WTC11 (cell line): ENCODE measurements at regions not wholly inside any gene's neighbourhood (a gene's known extent, or its start where the extent isn't known, plus 50 kb on each side); places are given as distances from the start of the nearest gene placed in this dataset.

Experiments
- ATAC-seq: fragments of 200-7000 bp; cut with Tn5 transposase; 2 replicates; pipeline ENCODE4 v1.10.0; 2021; ENCODE audit warnings: mild to moderate bottlenecking, moderate library complexity
- CTCF ChIA-PET: fragments of 300-600 bp; sonication (Branson Sonifier 250); formaldehyde crosslinking; loops from one replicate; lab custom pipeline; 2021; ENCODE audit warnings: antibody characterized with exemption; lab: Charles Lee
- POLR2A ChIA-PET: fragments of 350-600 bp; sonication (Branson Sonifier 250); formaldehyde crosslinking; loops from one replicate; lab custom pipeline; 2021; ENCODE audit warnings: antibody characterized with exemption; lab: Charles Lee
- DNase-seq: peaks from one replicate; pipeline ENCODE4 v3.0.0; 2021; ENCODE audit warnings: low spot score
- H3K27ac Mint-ChIP-seq: 2 replicates; pipeline ENCODE4 v1.8.0; 2021; ENCODE audit warnings: mixed read lengths
- H3K27me3 Mint-ChIP-seq: 2 replicates; pipeline ENCODE4 v1.8.0; 2021; ENCODE audit warnings: low read depth, mild to moderate bottlenecking, moderate library complexity, mixed read lengths
- H3K36me3 Mint-ChIP-seq: 2 replicates; pipeline ENCODE4 v1.8.0; 2021; ENCODE audit warnings: mixed read lengths
- H3K4me1 Mint-ChIP-seq: 2 replicates; pipeline ENCODE4 v1.8.0; 2022; ENCODE audit warnings: mixed read lengths
- H3K4me3 Mint-ChIP-seq: 2 replicates; pipeline ENCODE4 v1.8.0; 2021; ENCODE audit warnings: mild to moderate bottlenecking, moderate library complexity, mixed read lengths
- H3K9me3 Mint-ChIP-seq: 2 replicates; pipeline ENCODE4 v1.8.0; 2021; ENCODE audit warnings: mixed read lengths
- ATF1 ChIP-seq: sonication (generic); formaldehyde crosslinking; IDR thresholded peaks from 2 replicates; pipeline ENCODE4 v1.8.1; 2023; ENCODE audit warnings: mild to moderate bottlenecking, moderate library complexity, missing genetic modification reagents
- ESRRA ChIP-seq: sonication (generic); formaldehyde crosslinking; IDR thresholded peaks from 2 replicates; pipeline ENCODE4 v1.8.1; 2022; ENCODE audit warnings: mild to moderate bottlenecking, missing genetic modification reagents, borderline replicate concordance
- FOXK1 ChIP-seq: sonication (generic); formaldehyde crosslinking; IDR thresholded peaks from 2 replicates; pipeline ENCODE4 v1.8.0; 2022; ENCODE audit warnings: mild to moderate bottlenecking, moderate library complexity, missing genetic modification reagents
- JUN ChIP-seq: sonication (generic); formaldehyde crosslinking; IDR thresholded peaks from 2 replicates; pipeline ENCODE4 v1.8.0; 2023; ENCODE audit warnings: mild to moderate bottlenecking, missing genetic modification reagents
- MYBL2 ChIP-seq: sonication (generic); formaldehyde crosslinking; IDR thresholded peaks from 2 replicates; pipeline ENCODE4 v1.8.1; 2023; ENCODE audit warnings: mild to moderate bottlenecking, moderate library complexity, missing genetic modification reagents
- NFATC4 ChIP-seq: fragments of 250-450 bp; sonication (Bioruptor Pico); IDR thresholded peaks from 2 replicates; pipeline ENCODE4 v1.9.0; 2021; ENCODE audit warnings: mild to moderate bottlenecking
- NR2C2 ChIP-seq: sonication (generic); formaldehyde crosslinking; IDR thresholded peaks from 2 replicates; pipeline ENCODE4 v1.8.0; 2022; ENCODE audit warnings: mild to moderate bottlenecking, missing genetic modification reagents
- PRRX2 ChIP-seq: fragments of 250-450 bp; sonication (Bioruptor Pico); IDR thresholded peaks from 2 replicates; pipeline ENCODE4 v1.8.0; 2021; ENCODE audit warnings: mild to moderate bottlenecking
- RELA ChIP-seq: sonication (generic); formaldehyde crosslinking; IDR thresholded peaks from 2 replicates; pipeline ENCODE4 v1.8.1; 2022; ENCODE audit warnings: missing genetic modification reagents, mild to moderate bottlenecking, borderline replicate concordance
- SMAD3 ChIP-seq: sonication (generic); formaldehyde crosslinking; IDR thresholded peaks from 2 replicates; pipeline ENCODE4 v1.8.0; 2022; ENCODE audit warnings: missing genetic modification reagents, mild to moderate bottlenecking, borderline replicate concordance
- ZNF138 ChIP-seq: sonication (generic); formaldehyde crosslinking; conservative IDR thresholded peaks from 2 replicates; pipeline ENCODE4 v1.8.1; 2022; ENCODE audit warnings: mild to moderate bottlenecking, moderate library complexity, missing genetic modification reagents
- ZNF263 ChIP-seq: sonication (generic); formaldehyde crosslinking; IDR thresholded peaks from 2 replicates; pipeline ENCODE4 v1.8.1; 2022; ENCODE audit warnings: low read depth, mild to moderate bottlenecking, moderate library complexity, missing genetic modification reagents
- ZNF317 ChIP-seq: sonication (generic); formaldehyde crosslinking; IDR thresholded peaks from 2 replicates; pipeline ENCODE4 v1.8.1; 2023; ENCODE audit warnings: low read depth, mild to moderate bottlenecking, moderate library complexity, missing genetic modification reagents, borderline replicate concordance
- ZNF396 ChIP-seq: fragments of 250-450 bp; sonication (Bioruptor Pico); IDR thresholded peaks from 2 replicates; pipeline ENCODE4 v1.8.0; 2021; ENCODE audit warnings: mild to moderate bottlenecking, moderate library complexity, borderline replicate concordance
- TF ChIP-seq, protein P1 (sequence below): sonication (generic); formaldehyde crosslinking; IDR thresholded peaks from 2 replicates; pipeline ENCODE4 v1.8.1; 2022; ENCODE audit warnings: low read depth, mild to moderate bottlenecking, moderate library complexity, missing genetic modification reagents, borderline replicate concordance
- TF ChIP-seq, protein P2 (sequence below): sonication (generic); formaldehyde crosslinking; IDR thresholded peaks from 2 replicates; pipeline ENCODE4 v1.8.0; 2022; ENCODE audit warnings: mild to moderate bottlenecking, missing genetic modification reagents
- TF ChIP-seq, protein P3 (sequence below): fragments of 250-450 bp; sonication (Bioruptor Pico); IDR thresholded peaks from 2 replicates; pipeline ENCODE4 v2.1.2; 2022; ENCODE audit warnings: mild to moderate bottlenecking, moderate library complexity
- TF ChIP-seq, protein P4 (sequence below): sonication (generic); formaldehyde crosslinking; IDR thresholded peaks from 2 replicates; pipeline ENCODE4 v1.8.1; 2023; ENCODE audit warnings: mild to moderate bottlenecking, missing genetic modification reagents, moderate library complexity
- TF ChIP-seq, protein P5 (sequence below): fragments of 250-450 bp; sonication (Bioruptor Pico); IDR thresholded peaks from 2 replicates; pipeline ENCODE4 v1.9.0; 2021; ENCODE audit warnings: mild to moderate bottlenecking
- TF ChIP-seq, protein P6 (sequence below): sonication (generic); formaldehyde crosslinking; IDR thresholded peaks from 2 replicates; pipeline ENCODE4 v1.8.1; 2023; ENCODE audit warnings: mild to moderate bottlenecking, missing genetic modification reagents
- TF ChIP-seq, protein P7 (sequence below): fragments of 250-450 bp; sonication (Bioruptor Pico); IDR thresholded peaks from 2 replicates; pipeline ENCODE4 v1.8.0; 2021; ENCODE audit warnings: mild to moderate bottlenecking
- TF ChIP-seq, protein P8 (sequence below): sonication (generic); formaldehyde crosslinking; IDR thresholded peaks from 2 replicates; pipeline ENCODE4 v1.8.1; 2023; ENCODE audit warnings: mild to moderate bottlenecking, missing genetic modification reagents, moderate library complexity

DNA sequence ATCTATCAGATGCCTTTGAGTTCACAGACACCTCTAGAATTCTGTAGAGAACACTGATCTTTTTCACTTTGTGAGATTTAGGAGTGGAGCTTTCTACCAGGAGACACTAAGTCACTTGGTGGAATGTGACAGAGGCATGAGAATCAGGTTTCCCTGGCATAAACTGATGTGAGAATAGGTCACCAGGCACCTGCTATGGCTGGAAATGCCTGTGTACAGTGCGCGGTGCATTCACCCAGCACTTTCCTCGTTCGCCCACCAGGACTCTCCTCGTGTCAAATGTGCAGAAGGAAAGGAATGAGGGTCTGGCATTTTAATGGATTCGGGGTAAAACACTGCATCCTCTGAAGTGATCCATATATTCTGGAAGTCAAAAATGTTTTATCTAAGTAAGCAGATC, 281.8 kb upstream of the TUT7 start (continued):
- TF ChIP-seq, protein P1, sequence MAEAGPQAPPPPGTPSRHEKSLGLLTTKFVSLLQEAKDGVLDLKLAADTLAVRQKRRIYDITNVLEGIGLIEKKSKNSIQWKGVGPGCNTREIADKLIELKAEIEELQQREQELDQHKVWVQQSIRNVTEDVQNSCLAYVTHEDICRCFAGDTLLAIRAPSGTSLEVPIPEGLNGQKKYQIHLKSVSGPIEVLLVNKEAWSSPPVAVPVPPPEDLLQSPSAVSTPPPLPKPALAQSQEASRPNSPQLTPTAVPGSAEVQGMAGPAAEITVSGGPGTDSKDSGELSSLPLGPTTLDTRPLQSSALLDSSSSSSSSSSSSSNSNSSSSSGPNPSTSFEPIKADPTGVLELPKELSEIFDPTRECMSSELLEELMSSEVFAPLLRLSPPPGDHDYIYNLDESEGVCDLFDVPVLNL (CRISPR knock-in tag): no peak
- TF ChIP-seq, protein P2, sequence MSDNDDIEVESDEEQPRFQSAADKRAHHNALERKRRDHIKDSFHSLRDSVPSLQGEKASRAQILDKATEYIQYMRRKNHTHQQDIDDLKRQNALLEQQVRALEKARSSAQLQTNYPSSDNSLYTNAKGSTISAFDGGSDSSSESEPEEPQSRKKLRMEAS (CRISPR knock-in tag): no peak

DNA sequence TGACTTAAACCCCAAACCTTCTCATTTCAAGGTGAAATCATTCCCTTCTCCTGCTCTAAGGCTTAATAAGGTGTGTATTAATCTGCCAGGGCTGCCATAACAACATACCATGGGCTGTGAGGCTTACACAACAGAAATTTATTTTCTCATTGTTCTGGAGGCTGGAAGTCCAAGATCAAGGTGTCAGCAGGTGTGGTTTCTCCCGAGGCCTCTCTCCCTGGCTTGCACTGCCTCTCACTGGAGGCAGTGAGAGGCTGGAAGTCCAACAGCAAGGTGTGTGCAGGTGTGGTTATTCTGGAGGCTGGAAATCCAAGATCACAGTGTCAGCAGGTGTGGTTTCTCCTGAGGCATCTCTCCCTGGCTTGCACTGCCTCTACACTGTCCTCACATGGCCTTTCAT, 280.3 kb upstream of the TUT7 start:
- DNase-seq (no peak), ATAC-seq (no peak)
- Mint-ChIP-seq H3K4me1 (peaks cover 11% of the 10 kb centered on the region), H3K9me3 (peaks cover 12% of the 10 kb centered on the region), H3K27me3 (no peaks in the 10 kb centered on the region; the same call in 1 of the 2 replicates), H3K27ac (no peak overlapping the region), H3K36me3 (no peaks in the 10 kb centered on the region), H3K4me3 (no peak overlapping the region)
- ChIA-PET CTCF (no interaction called here), POLR2A (no interaction called here)
- TF ChIP-seq ZNF263: no peak
- no peak for TF ChIP-seq RELA
- TF ChIP-seq, protein P2 (CRISPR knock-in tag): no peak
- TF ChIP-seq, protein P3, sequence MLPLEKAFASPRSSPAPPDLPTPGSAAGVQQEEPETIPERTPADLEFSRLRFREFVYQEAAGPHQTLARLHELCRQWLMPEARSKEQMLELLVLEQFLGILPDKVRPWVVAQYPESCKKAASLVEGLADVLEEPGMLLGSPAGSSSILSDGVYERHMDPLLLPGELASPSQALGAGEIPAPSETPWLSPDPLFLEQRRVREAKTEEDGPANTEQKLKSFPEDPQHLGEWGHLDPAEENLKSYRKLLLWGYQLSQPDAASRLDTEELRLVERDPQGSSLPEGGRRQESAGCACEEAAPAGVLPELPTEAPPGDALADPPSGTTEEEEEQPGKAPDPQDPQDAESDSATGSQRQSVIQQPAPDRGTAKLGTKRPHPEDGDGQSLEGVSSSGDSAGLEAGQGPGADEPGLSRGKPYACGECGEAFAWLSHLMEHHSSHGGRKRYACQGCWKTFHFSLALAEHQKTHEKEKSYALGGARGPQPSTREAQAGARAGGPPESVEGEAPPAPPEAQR: no peak
- TF ChIP-seq ZNF396 (CRISPR knock-in tag): no peak
- no peak for TF ChIP-seq MYBL2 (CRISPR knock-in tag)
- no peak for TF ChIP-seq ESRRA (CRISPR knock-in tag)
- TF ChIP-seq ZNF317 (CRISPR knock-in tag): no peak

DNA sequence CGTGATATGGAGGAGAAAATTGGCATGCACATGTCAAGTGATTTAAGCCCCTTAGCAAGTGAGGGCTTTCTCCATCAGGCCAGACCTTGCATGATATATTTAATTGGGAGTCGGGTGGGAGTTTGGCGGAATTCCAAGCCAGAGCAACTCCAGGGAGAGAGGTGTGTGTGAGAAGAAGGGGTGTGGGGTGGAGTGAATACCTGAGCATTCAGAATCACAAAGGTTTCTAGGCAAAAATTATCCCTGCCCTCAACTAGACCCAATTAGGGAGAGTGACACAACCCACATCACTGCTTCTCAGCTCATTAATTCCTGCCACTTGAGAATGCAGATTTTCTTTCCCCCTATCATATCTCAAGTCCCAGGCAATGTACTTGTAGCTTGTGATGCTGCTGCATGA, 279.7 kb upstream of the TUT7 start:
- H3K27ac Mint-ChIP-seq: no peak overlapping the region
- peaks cover 11% of the 10 kb centered on the region for H3K4me1 Mint-ChIP-seq
- no peak for ATAC-seq
- ChIA-PET POLR2A (no interaction called here), CTCF (no interaction called here)
- no peak for DNase-seq
- no peaks in the 10 kb centered on the region; the same call in 1 of the 2 replicates for H3K27me3 Mint-ChIP-seq
- no peaks in the 10 kb centered on the region for H3K36me3 Mint-ChIP-seq
- peaks cover 12% of the 10 kb centered on the region for H3K9me3 Mint-ChIP-seq
- no peak overlapping the region for H3K4me3 Mint-ChIP-seq
- TF ChIP-seq PRRX2 (CRISPR knock-in tag) (no peak), ATF1 (CRISPR knock-in tag) (no peak), SMAD3 (CRISPR knock-in tag) (no peak), MYBL2 (CRISPR knock-in tag) (no peak), JUN (no peak), ZNF396 (CRISPR knock-in tag) (no peak), ZNF138 (no peak), NR2C2 (no peak), NFATC4 (CRISPR knock-in tag) (no peak), FOXK1 (CRISPR knock-in tag) (no peak)
- TF ChIP-seq, protein P4, sequence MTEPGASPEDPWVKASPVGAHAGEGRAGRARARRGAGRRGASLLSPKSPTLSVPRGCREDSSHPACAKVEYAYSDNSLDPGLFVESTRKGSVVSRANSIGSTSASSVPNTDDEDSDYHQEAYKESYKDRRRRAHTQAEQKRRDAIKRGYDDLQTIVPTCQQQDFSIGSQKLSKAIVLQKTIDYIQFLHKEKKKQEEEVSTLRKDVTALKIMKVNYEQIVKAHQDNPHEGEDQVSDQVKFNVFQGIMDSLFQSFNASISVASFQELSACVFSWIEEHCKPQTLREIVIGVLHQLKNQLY (CRISPR knock-in tag): no peak
- TF ChIP-seq, protein P5, sequence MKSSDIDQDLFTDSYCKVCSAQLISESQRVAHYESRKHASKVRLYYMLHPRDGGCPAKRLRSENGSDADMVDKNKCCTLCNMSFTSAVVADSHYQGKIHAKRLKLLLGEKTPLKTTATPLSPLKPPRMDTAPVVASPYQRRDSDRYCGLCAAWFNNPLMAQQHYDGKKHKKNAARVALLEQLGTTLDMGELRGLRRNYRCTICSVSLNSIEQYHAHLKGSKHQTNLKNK (CRISPR knock-in tag): no peak
- TF ChIP-seq, protein P6, sequence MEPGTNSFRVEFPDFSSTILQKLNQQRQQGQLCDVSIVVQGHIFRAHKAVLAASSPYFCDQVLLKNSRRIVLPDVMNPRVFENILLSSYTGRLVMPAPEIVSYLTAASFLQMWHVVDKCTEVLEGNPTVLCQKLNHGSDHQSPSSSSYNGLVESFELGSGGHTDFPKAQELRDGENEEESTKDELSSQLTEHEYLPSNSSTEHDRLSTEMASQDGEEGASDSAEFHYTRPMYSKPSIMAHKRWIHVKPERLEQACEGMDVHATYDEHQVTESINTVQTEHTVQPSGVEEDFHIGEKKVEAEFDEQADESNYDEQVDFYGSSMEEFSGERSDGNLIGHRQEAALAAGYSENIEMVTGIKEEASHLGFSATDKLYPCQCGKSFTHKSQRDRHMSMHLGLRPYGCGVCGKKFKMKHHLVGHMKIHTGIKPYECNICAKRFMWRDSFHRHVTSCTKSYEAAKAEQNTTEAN (CRISPR knock-in tag): no peak
- TF ChIP-seq, protein P7, sequence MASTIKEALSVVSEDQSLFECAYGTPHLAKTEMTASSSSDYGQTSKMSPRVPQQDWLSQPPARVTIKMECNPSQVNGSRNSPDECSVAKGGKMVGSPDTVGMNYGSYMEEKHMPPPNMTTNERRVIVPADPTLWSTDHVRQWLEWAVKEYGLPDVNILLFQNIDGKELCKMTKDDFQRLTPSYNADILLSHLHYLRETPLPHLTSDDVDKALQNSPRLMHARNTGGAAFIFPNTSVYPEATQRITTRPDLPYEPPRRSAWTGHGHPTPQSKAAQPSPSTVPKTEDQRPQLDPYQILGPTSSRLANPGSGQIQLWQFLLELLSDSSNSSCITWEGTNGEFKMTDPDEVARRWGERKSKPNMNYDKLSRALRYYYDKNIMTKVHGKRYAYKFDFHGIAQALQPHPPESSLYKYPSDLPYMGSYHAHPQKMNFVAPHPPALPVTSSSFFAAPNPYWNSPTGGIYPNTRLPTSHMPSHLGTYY: no peak
- TF ChIP-seq, protein P8, sequence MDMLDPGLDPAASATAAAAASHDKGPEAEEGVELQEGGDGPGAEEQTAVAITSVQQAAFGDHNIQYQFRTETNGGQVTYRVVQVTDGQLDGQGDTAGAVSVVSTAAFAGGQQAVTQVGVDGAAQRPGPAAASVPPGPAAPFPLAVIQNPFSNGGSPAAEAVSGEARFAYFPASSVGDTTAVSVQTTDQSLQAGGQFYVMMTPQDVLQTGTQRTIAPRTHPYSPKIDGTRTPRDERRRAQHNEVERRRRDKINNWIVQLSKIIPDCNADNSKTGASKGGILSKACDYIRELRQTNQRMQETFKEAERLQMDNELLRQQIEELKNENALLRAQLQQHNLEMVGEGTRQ: no peak
